Activated CD8-positive, alpha-beta memory T cell treated with anti-CD3 and anti-CD28 coated beads for 1 hour (primary cell): ENCODE measurements at regions not wholly inside any gene's neighbourhood (a gene's known extent, or its start where the extent isn't known, plus 50 kb on each side); places are given as distances from the start of the nearest gene placed in this dataset.

Experiments
- DNase-seq, 2 donors: peaks; one replicate each; pipeline ENCODE4 v3.0.0-alpha.2; 2020; ENCODE audit warnings: low read depth in 1 of 2; ENCODE audit errors: extremely low read depth in 1 of 2

DNA sequence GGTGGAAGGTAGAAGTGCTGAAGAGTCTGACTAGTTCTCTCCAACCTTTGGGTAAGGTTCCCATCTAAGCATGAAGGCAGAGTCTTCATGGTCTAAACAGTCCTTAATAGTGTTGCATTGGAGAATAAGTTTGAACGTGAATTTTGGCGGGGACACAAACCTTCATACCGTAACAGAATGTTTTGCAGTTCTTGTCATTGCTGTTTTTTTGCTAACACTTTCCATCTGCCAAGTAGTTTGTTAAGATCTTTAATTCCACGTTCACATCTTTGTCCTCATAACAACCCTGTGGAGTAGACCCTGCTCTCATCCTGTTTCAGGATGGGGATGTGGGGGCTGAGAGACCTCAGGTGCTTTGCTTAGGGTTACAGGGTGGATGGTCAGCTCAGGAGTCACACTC lies 936.9 kb upstream of the EEF2KMT start:
- DNase-seq = no peak

DNA sequence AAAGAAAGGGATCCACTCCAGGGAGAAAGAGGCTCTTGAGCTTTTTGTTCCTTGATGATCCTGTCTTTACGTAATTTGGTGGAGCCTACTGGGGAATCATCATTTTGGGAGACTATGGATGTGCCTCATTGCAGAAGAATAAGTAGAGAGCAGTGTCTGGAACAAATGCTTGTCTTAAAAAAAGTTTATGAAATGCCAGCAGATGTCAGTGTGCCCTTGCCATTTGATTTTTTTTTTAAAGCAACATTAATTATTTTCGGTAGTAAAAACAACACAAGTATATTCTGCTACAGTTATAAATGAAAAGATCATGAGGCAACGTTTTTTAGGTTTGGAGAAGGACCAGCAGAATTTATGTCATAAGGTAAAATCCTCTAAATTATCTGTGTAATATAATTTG lies 934.8 kb upstream of the EEF2KMT start:
- DNase-seq = no peak

DNA sequence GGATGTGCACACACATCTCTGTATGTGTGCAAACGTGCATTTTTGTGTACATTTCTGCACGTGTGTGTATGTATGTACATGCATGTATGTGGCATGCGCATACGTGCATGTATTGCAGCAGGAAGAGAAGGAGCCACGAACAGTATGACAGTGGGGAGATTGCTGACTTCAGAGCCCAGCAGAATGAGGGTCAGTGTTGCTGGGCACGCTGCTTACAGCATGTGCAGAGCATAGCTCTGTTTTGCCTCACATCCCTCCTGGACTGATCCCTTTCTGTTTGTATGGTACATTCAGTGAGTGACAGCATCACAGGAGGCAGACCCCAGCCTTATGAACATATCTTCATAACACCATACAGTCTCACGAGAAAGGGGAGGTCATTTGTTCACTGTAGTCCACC lies 934.0 kb upstream of the EEF2KMT start:
- no peak for DNase-seq

DNA sequence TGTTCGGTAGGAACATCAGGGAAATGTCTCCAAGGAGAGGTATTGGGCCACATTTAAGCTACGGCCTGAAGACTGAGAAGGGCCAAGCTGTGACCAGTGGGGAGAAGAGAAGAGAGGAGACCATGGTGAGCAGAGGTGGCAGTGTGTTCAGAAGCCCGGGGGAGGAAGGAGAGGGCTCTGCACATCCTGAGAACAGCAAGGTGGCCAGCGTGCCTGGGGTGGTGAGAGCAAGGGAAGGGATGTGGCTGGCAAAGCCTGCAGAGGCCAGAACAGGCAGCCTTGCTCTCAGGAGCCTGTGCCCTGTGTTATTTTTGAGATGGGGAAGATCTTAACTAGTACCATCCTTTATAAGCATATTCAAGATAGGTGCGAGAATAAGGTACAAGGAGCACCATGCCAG lies 933.5 kb upstream of the EEF2KMT start:
- DNase-seq = no peak

DNA sequence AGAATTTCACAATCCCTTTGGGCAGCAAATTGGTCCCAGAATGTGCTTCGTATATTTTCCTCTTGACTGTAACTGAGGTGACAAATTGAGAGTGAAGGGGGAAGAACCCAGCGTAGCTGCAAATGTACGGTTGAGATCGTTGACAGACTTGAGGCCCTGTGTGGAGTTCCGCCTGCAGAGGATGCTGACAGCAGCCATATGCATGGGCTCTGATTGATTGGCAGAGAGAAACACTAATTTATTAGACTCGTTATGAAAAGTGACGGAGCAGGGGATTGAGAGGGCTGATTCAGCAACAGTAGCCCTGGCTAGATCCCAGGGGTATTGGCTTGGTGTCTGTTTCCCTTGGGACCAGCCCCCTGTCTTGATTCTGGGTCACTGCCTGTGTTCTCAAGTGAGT lies 930.1 kb upstream of the EEF2KMT start:
- DNase-seq = no peak

- no peak for DNase-seq
These were observed 925.9 kb upstream of the EEF2KMT start for GRCh38 chr16:6023449-6023848.

DNA sequence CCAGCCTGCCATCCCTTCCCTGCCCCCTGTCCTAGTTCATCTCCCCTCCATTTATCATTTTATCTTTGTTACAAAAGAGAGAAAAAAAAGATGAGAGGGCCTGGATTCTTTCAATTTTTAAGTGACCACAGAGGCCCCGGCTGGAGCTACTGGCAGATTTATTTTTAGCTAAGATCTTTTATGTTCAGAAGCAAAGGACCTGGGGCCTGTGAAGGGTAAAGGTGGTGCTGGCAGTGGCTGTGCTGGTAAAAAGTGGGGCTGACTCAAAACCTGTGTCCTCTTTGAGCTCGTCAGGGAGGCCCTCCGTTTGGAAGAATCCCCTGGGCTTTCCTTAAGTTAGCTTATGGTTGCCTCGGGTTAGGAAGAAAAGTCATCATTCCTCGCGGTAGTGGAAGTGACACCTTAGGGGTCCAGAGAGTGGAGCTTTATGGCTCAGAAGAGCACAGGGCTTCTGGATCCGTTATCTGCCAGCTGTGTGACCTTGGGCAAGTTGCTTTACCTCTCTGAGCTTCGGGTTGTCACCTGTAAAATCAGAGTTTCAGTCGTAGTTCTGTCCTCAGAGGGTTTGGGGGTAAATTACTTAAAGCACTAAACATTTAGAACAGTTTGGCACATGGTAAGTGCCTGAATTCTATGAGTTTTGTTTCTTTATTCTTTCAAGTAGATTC lies 923.8 kb upstream of the EEF2KMT start:
- DNase-seq = no peak

GRCh38 chr16:6020162-6020985 lies 922.8 kb upstream of the EEF2KMT start:
- no peak for DNase-seq

DNA sequence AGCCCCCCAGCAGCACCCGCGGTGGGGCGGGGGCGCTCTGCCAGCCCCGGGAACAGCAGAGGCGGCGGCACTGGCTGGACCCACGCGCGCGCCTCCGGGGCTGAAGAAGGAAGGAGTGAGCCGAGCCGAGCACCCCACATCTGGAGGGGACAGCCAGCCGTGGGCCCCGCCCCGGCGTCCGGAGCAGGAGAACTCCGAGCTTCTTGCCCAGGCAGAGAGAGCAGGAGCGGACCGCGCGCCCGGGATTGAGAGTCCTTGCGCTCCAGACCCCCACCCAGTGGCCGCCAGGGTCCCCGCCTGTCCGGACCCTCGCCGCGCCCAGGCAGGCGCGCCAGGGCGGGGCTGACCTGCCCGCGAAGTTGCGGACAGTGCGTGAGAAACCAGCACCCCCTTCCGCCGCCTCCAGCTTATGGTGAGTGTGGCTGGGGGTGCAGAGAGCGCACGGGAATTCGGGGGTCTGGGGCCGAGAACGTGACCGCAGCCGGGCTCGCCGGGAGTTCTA lies 921.9 kb upstream of the EEF2KMT start:
- DNase-seq = no peak

GRCh38 chr16:6018848-6019489 lies 921.4 kb upstream of the EEF2KMT start:
- no peak for DNase-seq

DNA sequence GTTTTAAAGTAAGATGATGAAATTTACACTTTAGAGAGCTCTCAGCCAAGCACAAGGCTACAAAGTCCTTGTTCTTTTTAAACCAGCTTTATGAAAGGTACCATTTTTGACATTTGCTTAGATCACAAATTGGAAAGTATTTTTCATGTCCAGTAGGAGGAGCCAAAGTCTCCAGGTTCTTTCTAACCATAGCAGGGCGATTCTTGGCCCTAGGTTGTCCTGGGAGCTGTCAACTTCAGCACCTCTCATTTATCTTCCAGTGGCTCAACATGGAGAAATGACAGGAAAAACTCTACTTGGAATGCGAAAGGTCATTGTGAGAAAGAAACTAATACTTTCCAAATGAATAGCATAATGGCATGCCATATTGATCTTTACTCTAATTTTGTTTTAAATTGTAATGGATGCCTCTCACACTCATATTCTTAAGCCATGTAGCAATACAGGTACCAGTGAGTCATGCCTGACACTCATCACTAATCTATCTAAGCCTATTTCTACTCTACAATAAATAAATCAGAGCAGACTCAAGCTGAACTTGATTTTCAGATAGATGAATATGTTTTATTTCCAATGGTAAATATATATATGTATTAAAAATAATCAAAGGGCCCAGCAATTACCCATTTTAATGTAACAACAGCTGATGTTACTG lies 919.1 kb upstream of the EEF2KMT start:
- no peak for DNase-seq

DNA sequence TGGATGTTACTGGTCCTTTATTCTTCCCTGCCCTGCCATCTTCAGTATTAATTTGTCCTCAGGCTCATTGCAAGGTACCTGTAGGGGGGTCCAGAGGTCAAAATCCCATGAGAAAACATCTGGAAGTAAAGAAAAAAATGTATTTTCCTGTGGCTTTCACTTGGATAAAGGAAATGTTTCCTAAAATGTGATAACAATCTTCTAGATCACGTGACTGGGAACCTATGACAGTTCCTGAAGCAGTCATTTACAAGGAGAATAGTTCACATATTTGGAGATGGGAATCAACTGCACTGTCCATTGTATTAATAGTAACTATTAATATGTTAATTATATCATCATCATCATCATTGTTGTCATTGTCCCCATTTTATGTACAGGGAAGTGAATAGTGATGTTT lies 915.1 kb upstream of the EEF2KMT start:
- no peak for DNase-seq

GRCh38 chr16:6009151-6009550 lies 911.6 kb upstream of the EEF2KMT start:
- no peak for DNase-seq

DNA sequence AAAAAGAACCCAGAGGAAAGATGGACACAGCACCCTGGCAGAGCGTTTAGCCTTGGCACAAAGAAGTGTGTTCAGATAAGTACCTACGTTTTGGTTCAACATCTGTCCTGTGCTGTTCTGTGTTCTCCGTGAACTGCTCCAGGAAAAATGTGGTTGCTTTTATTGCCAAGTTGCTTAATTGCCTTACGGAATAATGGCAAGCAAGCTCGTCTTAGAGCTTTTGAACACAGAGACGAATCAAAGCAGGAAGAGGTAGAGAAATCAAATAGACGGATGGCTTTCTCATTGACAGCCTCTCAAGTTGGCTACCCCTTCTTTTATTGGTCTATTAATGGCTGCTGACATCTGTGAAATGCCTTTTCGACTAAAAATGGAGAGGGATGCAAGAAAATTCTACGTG lies 911.1 kb upstream of the EEF2KMT start:
- DNase-seq = no peak

GRCh38 chr16:5993356-5993755 lies 895.8 kb upstream of the EEF2KMT start:
- DNase-seq = no peak

DNA sequence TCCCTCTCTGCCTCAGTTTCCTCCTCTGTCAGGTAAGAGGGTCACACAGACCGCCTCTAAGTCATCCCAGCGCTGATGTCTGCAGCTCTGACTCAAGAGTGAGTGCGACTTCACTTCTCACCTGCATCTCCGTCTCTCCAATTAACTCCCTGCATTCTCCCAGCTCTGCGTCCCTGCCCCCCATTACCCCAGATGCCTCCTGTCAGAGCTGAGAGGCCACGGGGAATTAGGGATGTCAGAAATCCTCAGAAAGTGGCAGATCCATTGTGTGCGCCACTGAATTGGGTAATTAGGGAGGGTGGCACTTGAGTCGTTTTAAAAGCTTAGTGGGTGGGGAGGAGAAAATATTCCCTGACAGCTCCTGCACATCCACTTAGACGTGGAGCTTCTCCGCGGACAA lies 885.4 kb upstream of the EEF2KMT start:
- no peak for DNase-seq

DNA sequence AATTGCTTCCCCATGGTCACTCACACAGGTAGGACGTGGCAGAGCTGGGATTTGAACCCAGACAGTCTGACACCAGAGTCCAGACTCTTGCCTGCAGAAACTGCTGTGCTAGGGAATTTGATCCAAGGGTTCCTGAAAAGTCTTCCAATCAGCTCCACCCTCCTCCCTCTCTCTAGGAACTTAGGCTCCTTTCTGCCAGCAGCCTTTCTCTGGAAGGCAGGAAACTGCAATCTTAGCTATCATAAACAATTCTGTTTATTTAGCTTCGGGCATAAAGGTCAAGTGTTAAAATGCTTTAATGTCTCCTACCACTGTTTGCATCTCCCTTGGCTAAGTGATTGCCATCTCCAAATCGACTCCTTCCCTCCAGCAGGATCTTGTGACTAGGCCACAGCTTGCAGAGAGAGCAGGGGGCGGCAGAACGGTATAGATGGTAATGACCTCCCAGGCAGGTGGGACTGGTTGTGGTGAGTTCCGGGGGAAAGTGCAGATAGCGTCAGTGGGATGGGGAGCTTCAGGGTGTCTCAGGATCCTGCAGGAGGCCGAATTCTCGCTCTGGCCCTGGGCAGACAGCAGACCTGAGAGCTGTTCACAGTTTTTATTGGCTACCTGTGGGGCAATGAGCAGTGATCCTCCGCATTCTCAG lies 882.4 kb upstream of the EEF2KMT start:
- no peak for DNase-seq

DNA sequence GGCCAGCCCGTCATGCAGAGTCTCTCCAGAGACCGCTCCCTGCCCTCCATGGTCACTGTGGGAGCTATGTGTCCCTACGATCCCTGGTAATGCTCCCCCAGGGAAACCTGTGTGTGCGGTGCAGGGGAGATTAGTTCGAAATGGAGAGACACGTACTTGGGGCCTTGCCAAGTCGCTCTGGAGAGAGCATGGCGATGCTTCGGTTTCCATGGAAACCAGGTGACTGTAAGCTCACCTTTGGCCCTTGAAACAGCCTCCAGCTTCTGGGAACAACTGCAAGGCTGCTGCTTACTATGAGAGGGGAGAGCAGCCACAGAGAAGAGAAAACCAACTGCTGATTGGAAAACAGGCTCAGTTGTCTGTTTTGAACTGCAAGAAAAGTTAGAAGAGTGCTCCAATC lies 879.7 kb upstream of the EEF2KMT start:
- DNase-seq = no peak

GRCh38 chr16:5972747-5973146 lies 875.2 kb upstream of the EEF2KMT start:
- DNase-seq = no peak

GRCh38 chr16:5971924-5972323 lies 874.3 kb upstream of the EEF2KMT start:
- no peak for DNase-seq

DNA sequence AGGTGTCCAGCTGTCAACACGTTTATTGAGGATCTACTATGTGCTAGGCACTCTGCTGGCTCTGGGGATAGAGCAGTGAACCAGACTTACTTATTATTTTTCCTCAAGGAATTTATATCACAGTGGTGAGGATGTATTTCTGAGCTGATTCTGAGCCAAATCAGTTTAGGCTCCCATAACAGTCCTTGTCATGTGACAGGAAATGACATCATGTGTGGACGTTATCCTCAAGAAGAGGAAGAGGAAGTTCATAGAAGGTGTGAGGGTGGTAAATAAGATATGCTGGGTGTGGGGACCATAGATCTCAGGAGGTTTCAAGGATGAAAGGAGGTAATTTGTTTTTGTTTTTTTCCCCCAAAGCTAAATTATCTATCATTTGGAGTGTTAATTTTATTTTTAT lies 873.5 kb upstream of the EEF2KMT start:
- DNase-seq = no peak
